22Rv1 (cell line): ENCODE measurements at regions not wholly inside any gene's neighbourhood (a gene's known extent, or its start where the extent isn't known, plus 50 kb on each side); places are given as distances from the start of the nearest gene placed in this dataset.

Source experiments
- H3K27ac ChIP-seq: fragments of 450-650 bp; 2 replicates; pipeline ENCODE4 v1.5.1; 2017
- CTCF ChIP-seq: fragments of 450-650 bp; IDR thresholded peaks from 2 replicates; pipeline ENCODE4 v1.5.1; 2017; ENCODE audit warnings: mild to moderate bottlenecking
- ZFX ChIP-seq: fragments of 450-650 bp; IDR thresholded peaks from 2 replicates; pipeline ENCODE4 v1.6.1; 2017; ENCODE audit warnings: antibody characterized with exemption, borderline replicate concordance

- H3K27ac ChIP-seq, result no peak overlapping the region
- TF ChIP-seq ZFX (no peak), CTCF (no peak)
Observed at GRCh38 chr3:152197937-152198336, 70.8 kb upstream of the MBNL1 start.

GRCh38 chr3:152198665-152199064, 70.1 kb upstream of the MBNL1 start:
- TF ChIP-seq CTCF (no peak), ZFX (no peak)
- no peak overlapping the region for H3K27ac ChIP-seq

GRCh38 chr3:152199102-152199840, 69.5 kb upstream of the MBNL1 start:
- TF ChIP-seq ZFX (no peak), CTCF (no peak)
- no peak overlapping the region for H3K27ac ChIP-seq

GRCh38 chr3:152200476-152201420, 68.0 kb upstream of the MBNL1 start:
- TF ChIP-seq CTCF, result no peak
- TF ChIP-seq ZFX, result no peak
- H3K27ac ChIP-seq, result no peak overlapping the region

- H3K27ac ChIP-seq, result no peak overlapping the region
- no peak for TF ChIP-seq ZFX
- no peak for TF ChIP-seq CTCF
Observed at GRCh38 chr3:152202976-152203626, 65.6 kb upstream of the MBNL1 start.

GRCh38 chr3:152203652-152204051, 65.1 kb upstream of the MBNL1 start:
- TF ChIP-seq CTCF, result no peak
- no peak for TF ChIP-seq ZFX
- H3K27ac ChIP-seq, result no peak overlapping the region
